ENCODE measurements at regions not wholly inside any gene's neighbourhood (a gene's known extent, or its start where the extent isn't known, plus 50 kb on each side); places are given as distances from the start of the nearest gene placed in this dataset.

GRCh38 chr9:108062680-108063079 is 573.1 kb upstream of the KLF4 start:
- H3K4me1 ChIP-seq (ENCODE audit: insufficient read depth, low read length, poor library complexity, severe bottlenecking), result no peaks in the 10 kb centered on the region
- no peak overlapping the region for H3K9ac ChIP-seq (ENCODE audit: low read depth, low read length, poor library complexity, severe bottlenecking)
- no peak overlapping the region for H2AFZ ChIP-seq (ENCODE audit: low read length)
- no peaks in the 10 kb centered on the region for H3K79me2 ChIP-seq (ENCODE audit: insufficient read depth, low read length)
- no peaks in the 10 kb centered on the region for H3K9me2 ChIP-seq (replicated peaks; ENCODE audit: low read depth, low read length)
- H3K9me3 ChIP-seq (ENCODE audit: insufficient read depth, low read depth, low read length), result no peaks in the 10 kb centered on the region
- no peak overlapping the region for H3K4me2 ChIP-seq (ENCODE audit: low read depth, low read length, poor library complexity, severe bottlenecking)
- no peaks in the 10 kb centered on the region for H3K36me3 ChIP-seq (ENCODE audit: insufficient read depth, low read length)
- no peaks in the 10 kb centered on the region for H3K27me3 ChIP-seq (ENCODE audit: insufficient read depth, low read length, poor library complexity, severe bottlenecking)
- no peaks in the 10 kb centered on the region for H4K20me1 ChIP-seq (ENCODE audit: insufficient read depth, low read length, poor library complexity, severe bottlenecking)
- TF ChIP-seq CTCF (conservative IDR thresholded peaks at IDR 0.05; ENCODE audit: low read length), result no peak
- no peak for TF ChIP-seq EZH2phosphoT487 (IDR thresholded peaks at IDR 0.05; ENCODE audit: borderline replicate concordance)
- no peak overlapping the region for H3K4me3 ChIP-seq (ENCODE audit: low read length, poor library complexity, severe bottlenecking)
- no peaks in the 10 kb centered on the region for H3F3A ChIP-seq (ENCODE audit: low read depth)

GRCh38 chr9:108060175-108060574 is 570.6 kb upstream of the KLF4 start:
- H3K79me2 ChIP-seq (ENCODE audit: insufficient read depth, low read length), result no peaks in the 10 kb centered on the region
- no peaks in the 10 kb centered on the region for H3K36me3 ChIP-seq (ENCODE audit: insufficient read depth, low read length)
- H3K4me2 ChIP-seq (ENCODE audit: low read depth, low read length, poor library complexity, severe bottlenecking), result no peak overlapping the region
- no peak overlapping the region for H3K4me3 ChIP-seq (ENCODE audit: low read length, poor library complexity, severe bottlenecking)
- no peak for TF ChIP-seq EZH2phosphoT487 (IDR thresholded peaks at IDR 0.05; ENCODE audit: borderline replicate concordance)
- no peak for TF ChIP-seq CTCF (conservative IDR thresholded peaks at IDR 0.05; ENCODE audit: low read length)
- H3K9me2 ChIP-seq (replicated peaks; ENCODE audit: low read depth, low read length), result no peaks in the 10 kb centered on the region
- no peaks in the 10 kb centered on the region for H4K20me1 ChIP-seq (ENCODE audit: insufficient read depth, low read length, poor library complexity, severe bottlenecking)
- no peak overlapping the region for H3K9ac ChIP-seq (ENCODE audit: low read depth, low read length, poor library complexity, severe bottlenecking)
- H2AFZ ChIP-seq (ENCODE audit: low read length), result no peak overlapping the region
- H3K9me3 ChIP-seq (ENCODE audit: insufficient read depth, low read depth, low read length), result no peaks in the 10 kb centered on the region
- no peaks in the 10 kb centered on the region for H3F3A ChIP-seq (ENCODE audit: low read depth)
- H3K27me3 ChIP-seq (ENCODE audit: insufficient read depth, low read length, poor library complexity, severe bottlenecking), result no peaks in the 10 kb centered on the region
- H3K4me1 ChIP-seq (ENCODE audit: insufficient read depth, low read length, poor library complexity, severe bottlenecking), result no peaks in the 10 kb centered on the region

GRCh38 chr9:108058135-108058814 is 568.7 kb upstream of the KLF4 start:
- no peak overlapping the region for H3K4me3 ChIP-seq (ENCODE audit: low read length, poor library complexity, severe bottlenecking)
- H3K9ac ChIP-seq (ENCODE audit: low read depth, low read length, poor library complexity, severe bottlenecking), result no peak overlapping the region
- H3K36me3 ChIP-seq (ENCODE audit: insufficient read depth, low read length), result no peaks in the 10 kb centered on the region
- no peaks in the 10 kb centered on the region for H4K20me1 ChIP-seq (ENCODE audit: insufficient read depth, low read length, poor library complexity, severe bottlenecking)
- no peaks in the 10 kb centered on the region for H3K9me3 ChIP-seq (ENCODE audit: insufficient read depth, low read depth, low read length)
- no peak for TF ChIP-seq CTCF (conservative IDR thresholded peaks at IDR 0.05; ENCODE audit: low read length)
- no peak for TF ChIP-seq EZH2phosphoT487 (IDR thresholded peaks at IDR 0.05; ENCODE audit: borderline replicate concordance)
- no peaks in the 10 kb centered on the region for H3K79me2 ChIP-seq (ENCODE audit: insufficient read depth, low read length)
- H3K9me2 ChIP-seq (replicated peaks; ENCODE audit: low read depth, low read length), result no peaks in the 10 kb centered on the region
- H3K4me1 ChIP-seq (ENCODE audit: insufficient read depth, low read length, poor library complexity, severe bottlenecking), result no peaks in the 10 kb centered on the region
- no peak overlapping the region for H3K4me2 ChIP-seq (ENCODE audit: low read depth, low read length, poor library complexity, severe bottlenecking)
- H3K27me3 ChIP-seq (ENCODE audit: insufficient read depth, low read length, poor library complexity, severe bottlenecking), result no peaks in the 10 kb centered on the region
- H2AFZ ChIP-seq (ENCODE audit: low read length), result no peak overlapping the region
- no peaks in the 10 kb centered on the region for H3F3A ChIP-seq (ENCODE audit: low read depth)

All from Loucy (cell line).